ENCODE measurements at regions not wholly inside any gene's neighbourhood (a gene's known extent, or its start where the extent isn't known, plus 50 kb on each side); places are given as distances from the start of the nearest gene placed in this dataset.

DNA sequence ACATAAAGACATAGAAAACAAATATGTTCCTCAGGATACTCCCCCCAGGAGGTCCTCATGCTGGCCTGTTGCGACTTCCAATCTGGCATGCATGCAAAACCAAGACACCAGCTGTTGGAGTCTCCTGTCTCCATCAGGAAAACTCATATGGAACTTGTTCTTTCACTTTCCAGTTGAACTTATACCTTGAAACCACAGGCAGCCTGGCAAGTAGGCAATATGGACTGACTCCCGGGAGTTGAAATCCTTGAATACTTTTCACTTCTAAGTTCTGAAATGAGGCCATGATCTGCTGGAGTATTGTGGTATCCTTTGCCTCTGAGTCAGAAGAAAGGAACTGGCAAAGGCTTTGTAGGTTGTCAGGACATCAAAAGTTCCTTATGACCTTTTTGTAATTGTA, 444.2 kb downstream of the IDS start:
- TF ChIP-seq, protein P1, sequence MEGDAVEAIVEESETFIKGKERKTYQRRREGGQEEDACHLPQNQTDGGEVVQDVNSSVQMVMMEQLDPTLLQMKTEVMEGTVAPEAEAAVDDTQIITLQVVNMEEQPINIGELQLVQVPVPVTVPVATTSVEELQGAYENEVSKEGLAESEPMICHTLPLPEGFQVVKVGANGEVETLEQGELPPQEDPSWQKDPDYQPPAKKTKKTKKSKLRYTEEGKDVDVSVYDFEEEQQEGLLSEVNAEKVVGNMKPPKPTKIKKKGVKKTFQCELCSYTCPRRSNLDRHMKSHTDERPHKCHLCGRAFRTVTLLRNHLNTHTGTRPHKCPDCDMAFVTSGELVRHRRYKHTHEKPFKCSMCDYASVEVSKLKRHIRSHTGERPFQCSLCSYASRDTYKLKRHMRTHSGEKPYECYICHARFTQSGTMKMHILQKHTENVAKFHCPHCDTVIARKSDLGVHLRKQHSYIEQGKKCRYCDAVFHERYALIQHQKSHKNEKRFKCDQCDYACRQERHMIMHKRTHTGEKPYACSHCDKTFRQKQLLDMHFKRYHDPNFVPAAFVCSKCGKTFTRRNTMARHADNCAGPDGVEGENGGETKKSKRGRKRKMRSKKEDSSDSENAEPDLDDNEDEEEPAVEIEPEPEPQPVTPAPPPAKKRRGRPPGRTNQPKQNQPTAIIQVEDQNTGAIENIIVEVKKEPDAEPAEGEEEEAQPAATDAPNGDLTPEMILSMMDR (IDR thresholded peaks at IDR 0.05) = no peak
